A673 (cell line): ENCODE measurements at regions not wholly inside any gene's neighbourhood (a gene's known extent, or its start where the extent isn't known, plus 50 kb on each side); places are given as distances from the start of the nearest gene placed in this dataset.

ENCODE experiments used
- CTCF ChIP-seq: fragments of 300-800, 200-600 bp; sonication (generic); conservative IDR thresholded peaks from 2 replicates; pipeline ENCODE4 v1.5.1; 2017; ENCODE audit warnings: low read depth, mild to moderate bottlenecking, antibody characterized with exemption, low read length, moderate library complexity, mixed read lengths
- EZH2 ChIP-seq: fragments of 200-600 bp; sonication (generic); IDR thresholded peaks from 2 replicates; pipeline ENCODE4 v1.6.1; 2017; ENCODE audit warnings: borderline replicate concordance, low read depth, mild to moderate bottlenecking, mixed read lengths, antibody characterized with exemption, low read length; ENCODE audit not compliant: poor library complexity, severe bottlenecking

- TF ChIP-seq CTCF (no peak), EZH2 (no peak)
Observed at GRCh38 chr6:22208026-22208425, 88.8 kb downstream of the PRL start.
